Gastrocnemius medialis (tissue), 4 donors: ENCODE measurements at regions not wholly inside any gene's neighbourhood (a gene's known extent, or its start where the extent isn't known, plus 50 kb on each side); places are given as distances from the start of the nearest gene placed in this dataset.

Experiments
- ATAC-seq, 2 donors: fragments of 150-250 bp; one replicate each; pipeline ENCODE4 v1.9.1; 2016
- DNase-seq, 2 donors: peaks; one replicate each; pipeline ENCODE4 v3.0.0-alpha.2; 2019
- H3K27ac ChIP-seq, 4 donors: fragments of 200-600 bp; sonication (generic); 1 replicate in 1 of 4; 2 replicates in 3 of 4; pipeline ENCODE4 v1.5.1; 2016 to 2018; ENCODE audit warnings: mild to moderate bottlenecking in 2 of 4, moderate library complexity in 1 of 4
- H3K27me3 ChIP-seq, 3 donors: fragments of 200-600 bp; sonication (generic) in 2 of 3; 1 replicate in 1 of 3; 2 replicates in 2 of 3; pipeline versions ENCODE4 v1.5.1 to v1.6.0; 2016 to 2019; ENCODE audit warnings: mild to moderate bottlenecking in 1 of 3, moderate library complexity in 1 of 3
- H3K36me3 ChIP-seq, 2 donors: fragments of 200-600 bp; sonication (generic) in 1 of 2; one replicate each; pipeline ENCODE4 v1.5.1; 2017 to 2018
- H3K4me1 ChIP-seq, 2 donors: fragments of 200-600 bp; sonication (generic) in 1 of 2; one replicate each; pipeline ENCODE4 v1.5.1; 2016 to 2017; ENCODE audit warnings: mild to moderate bottlenecking in 2 of 2
- H3K4me3 ChIP-seq, 4 donors: fragments of 200-600 bp; sonication (generic) in 3 of 4; 1 replicate in 1 of 4; 2 replicates in 3 of 4; pipeline ENCODE4 v1.5.1; 2016 to 2019; ENCODE audit warnings: mild to moderate bottlenecking in 2 of 4
- H3K9me3 ChIP-seq, 3 donors: fragments of 200-600 bp; sonication (generic) in 2 of 3; 1 replicate in 1 of 3; 2 replicates in 2 of 3; pipeline ENCODE4 v1.5.1; 2016 to 2019
- POLR2A ChIP-seq, 2 donors: fragments of 450-650 bp; IDR thresholded peaks; one replicate each; pipeline ENCODE4 v1.6.1; 2017; ENCODE audit warnings: antibody characterized with exemption in 2 of 2, mild to moderate bottlenecking in 2 of 2, moderate library complexity in 2 of 2
- in situ Hi-C, 4 donors: fragments of 200-750 bp; cut with MboI; loops; one replicate each; pipeline versions ENCODE4 v1.15.0 to v1.8.0; 2017; ENCODE audit warnings: low sequenced_read_pairs in 4 of 4
- intact Hi-C: fragments of 100-400 bp; cut with DNase I; formaldehyde crosslinking; loops from one replicate; pipeline ENCODE4 v1.15.1; 2023; ENCODE audit warnings: low total_unique reads
- TF ChIP-seq, protein P1 (sequence below), 5 experiments: fragments of 450-650 bp in 3 of 5; fragments of 200-600 bp in 2 of 5; sonication (generic) in 2 of 5; IDR thresholded peaks in 4 of 5; conservative IDR thresholded peaks in 1 of 5; 1 replicate in 4 of 5; 2 replicates in 1 of 5; pipeline ENCODE4 v1.5.1; 2016 to 2019; ENCODE audit warnings: antibody characterized with exemption in 5 of 5, mild to moderate bottlenecking in 3 of 5, moderate library complexity in 3 of 5

GRCh38 chr14:97538749-97539410, 741.7 kb downstream of the VRK1 start:
- ATAC-seq (no peak), DNase-seq (no peak)
- in situ Hi-C loops (no loop called here), intact Hi-C loops (no loop called here)
- Histone ChIP-seq H3K4me1 (no peaks in the 10 kb centered on the region), H3K27me3 (no peaks in the 10 kb centered on the region), H3K36me3 (no peaks in the 10 kb centered on the region), H3K27ac (no peak overlapping the region), H3K4me3 (no peak overlapping the region), H3K9me3 (no peaks in the 10 kb centered on the region)
- TF ChIP-seq POLR2A (IDR thresholded peaks at IDR 0.05), result no peak
- TF ChIP-seq, protein P1, sequence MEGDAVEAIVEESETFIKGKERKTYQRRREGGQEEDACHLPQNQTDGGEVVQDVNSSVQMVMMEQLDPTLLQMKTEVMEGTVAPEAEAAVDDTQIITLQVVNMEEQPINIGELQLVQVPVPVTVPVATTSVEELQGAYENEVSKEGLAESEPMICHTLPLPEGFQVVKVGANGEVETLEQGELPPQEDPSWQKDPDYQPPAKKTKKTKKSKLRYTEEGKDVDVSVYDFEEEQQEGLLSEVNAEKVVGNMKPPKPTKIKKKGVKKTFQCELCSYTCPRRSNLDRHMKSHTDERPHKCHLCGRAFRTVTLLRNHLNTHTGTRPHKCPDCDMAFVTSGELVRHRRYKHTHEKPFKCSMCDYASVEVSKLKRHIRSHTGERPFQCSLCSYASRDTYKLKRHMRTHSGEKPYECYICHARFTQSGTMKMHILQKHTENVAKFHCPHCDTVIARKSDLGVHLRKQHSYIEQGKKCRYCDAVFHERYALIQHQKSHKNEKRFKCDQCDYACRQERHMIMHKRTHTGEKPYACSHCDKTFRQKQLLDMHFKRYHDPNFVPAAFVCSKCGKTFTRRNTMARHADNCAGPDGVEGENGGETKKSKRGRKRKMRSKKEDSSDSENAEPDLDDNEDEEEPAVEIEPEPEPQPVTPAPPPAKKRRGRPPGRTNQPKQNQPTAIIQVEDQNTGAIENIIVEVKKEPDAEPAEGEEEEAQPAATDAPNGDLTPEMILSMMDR (IDR thresholded peaks at IDR 0.05 in 4 of 5, conservative IDR thresholded peaks at IDR 0.05 in 1 of 5), result no peak

DNA sequence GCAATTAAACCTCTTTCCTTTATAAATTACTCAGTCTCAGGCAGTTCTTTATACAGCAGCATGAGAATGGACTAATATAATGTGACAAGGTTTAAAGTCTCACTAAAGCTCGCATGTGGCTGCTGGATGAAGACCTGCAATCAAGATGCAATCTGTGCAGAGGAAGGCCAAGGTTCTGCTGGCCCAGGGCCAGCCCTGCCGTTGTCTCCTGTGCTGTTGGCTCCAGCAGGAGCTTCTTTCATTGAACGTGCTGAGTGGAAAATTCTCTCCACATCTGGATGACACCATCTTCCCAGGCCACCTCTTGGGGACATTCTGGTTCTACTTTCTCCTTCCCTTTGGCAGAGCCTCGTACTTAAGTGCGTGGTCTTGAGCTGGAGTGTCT, 742.2 kb downstream of the VRK1 start:
- H3K27me3 ChIP-seq, result no peaks in the 10 kb centered on the region
- H3K27ac ChIP-seq, result no peak overlapping the region
- intact Hi-C loops, result no loop called here
- TF ChIP-seq, protein P1 (IDR thresholded peaks at IDR 0.05 in 4 of 5, conservative IDR thresholded peaks at IDR 0.05 in 1 of 5), result no peak
- no peak for TF ChIP-seq POLR2A (IDR thresholded peaks at IDR 0.05)
- no peaks in the 10 kb centered on the region for H3K36me3 ChIP-seq
- no peak for DNase-seq
- H3K4me1 ChIP-seq, result no peaks in the 10 kb centered on the region
- ATAC-seq, result no peak
- no peak overlapping the region for H3K4me3 ChIP-seq
- H3K9me3 ChIP-seq, result no peaks in the 10 kb centered on the region
- in situ Hi-C loops, result no loop called here

DNA sequence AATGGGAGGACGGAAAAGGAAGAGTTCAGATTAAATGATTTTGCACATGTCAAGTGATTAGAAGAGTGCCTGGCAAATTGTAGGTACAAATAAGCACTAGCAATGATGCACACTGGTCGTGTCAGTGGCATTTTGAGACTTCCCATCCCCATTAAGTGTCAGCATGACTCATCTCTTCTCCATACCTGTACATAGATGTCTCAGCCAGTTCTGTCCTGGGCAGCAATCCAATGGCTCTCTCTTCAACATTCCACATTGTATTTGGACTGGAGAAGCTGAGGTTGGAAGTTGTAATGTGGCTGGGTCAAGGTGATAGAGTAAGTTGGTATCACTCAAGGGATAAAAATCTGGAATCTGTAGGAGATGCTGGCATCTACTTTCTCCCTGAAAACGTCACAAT, 742.7 kb downstream of the VRK1 start:
- Histone ChIP-seq H3K4me3 (no peak overlapping the region), H3K4me1 (no peaks in the 10 kb centered on the region), H3K27me3 (no peaks in the 10 kb centered on the region), H3K27ac (no peak overlapping the region), H3K9me3 (no peaks in the 10 kb centered on the region), H3K36me3 (no peaks in the 10 kb centered on the region)
- intact Hi-C loops, result no loop called here
- TF ChIP-seq, protein P1 (IDR thresholded peaks at IDR 0.05 in 4 of 5, conservative IDR thresholded peaks at IDR 0.05 in 1 of 5), result no peak
- no peak for TF ChIP-seq POLR2A (IDR thresholded peaks at IDR 0.05)
- DNase-seq, result no peak
- ATAC-seq, result no peak
- in situ Hi-C loops, result no loop called here

GRCh38 chr14:97543221-97543620, 746.0 kb downstream of the VRK1 start:
- in situ Hi-C loops, result no loop called here

More at GRCh38 chr14:97543221-97543620, 746.0 kb downstream of the VRK1 start:
- Histone ChIP-seq H3K9me3 (no peaks in the 10 kb centered on the region), H3K4me1 (no peaks in the 10 kb centered on the region), H3K36me3 (no peaks in the 10 kb centered on the region), H3K4me3 (no peak overlapping the region), H3K27me3 (no peaks in the 10 kb centered on the region), H3K27ac (no peak overlapping the region)
- DNase-seq, result no peak
- no peak for ATAC-seq
- intact Hi-C loops, result no loop called here
- TF ChIP-seq, protein P1 (IDR thresholded peaks at IDR 0.05 in 4 of 5, conservative IDR thresholded peaks at IDR 0.05 in 1 of 5), result no peak
- TF ChIP-seq POLR2A (IDR thresholded peaks at IDR 0.05), result no peak
